ENCODE measurements at regions not wholly inside any gene's neighbourhood (a gene's known extent, or its start where the extent isn't known, plus 50 kb on each side); places are given as distances from the start of the nearest gene placed in this dataset.

DNA sequence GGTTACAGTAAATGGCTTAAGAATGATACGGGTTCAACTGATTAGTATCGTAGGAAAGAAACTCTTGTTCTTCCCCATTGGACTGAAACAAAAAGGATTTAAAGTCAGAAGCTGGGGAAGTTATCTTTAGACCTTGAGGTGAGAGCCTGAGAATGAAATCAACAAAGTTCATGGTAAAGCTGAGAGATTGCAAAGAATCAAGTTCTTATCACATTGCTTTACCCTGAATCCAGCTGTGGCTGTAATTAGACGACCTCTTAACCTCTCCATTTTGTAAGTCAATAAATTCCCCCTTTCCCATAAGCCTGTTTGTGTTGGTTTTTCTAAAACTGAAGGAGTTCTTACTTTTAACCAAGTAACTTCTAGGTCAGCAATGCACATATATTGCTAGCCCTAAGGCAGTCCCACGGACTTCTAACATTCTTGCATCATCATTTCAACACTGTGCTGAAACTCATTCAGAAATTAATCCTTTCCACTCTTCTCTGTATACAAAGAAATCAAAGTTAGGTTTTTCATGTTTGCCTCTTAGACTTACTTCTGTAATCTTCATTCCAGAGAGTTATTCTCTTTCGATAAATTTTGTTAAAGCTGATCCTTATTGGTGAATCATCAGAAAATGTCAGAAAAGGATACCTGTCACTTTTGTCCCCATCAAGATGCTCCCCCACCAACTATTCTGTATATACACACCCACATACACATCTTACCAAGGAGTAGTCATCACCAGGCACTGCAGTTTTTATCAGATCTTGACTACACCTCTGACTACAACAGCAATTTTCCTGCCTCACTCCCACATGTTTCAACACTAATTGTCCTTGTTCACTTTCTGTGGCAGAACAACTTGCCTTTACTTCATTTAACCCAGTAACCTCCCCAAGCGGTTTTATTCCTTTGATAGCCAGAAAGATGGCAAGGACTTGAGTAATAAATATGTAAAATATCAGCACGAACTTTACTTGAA lies 77.9 kb upstream of the STK26 start:
- TF ChIP-seq ZFP3 (CRISPR knock-in tag; IDR thresholded peaks at IDR 0.05) (no peak), TCF4 (CRISPR knock-in tag; IDR thresholded peaks at IDR 0.05; ENCODE audit: borderline replicate concordance) (no peak), ZC3H10 (CRISPR knock-in tag; IDR thresholded peaks at IDR 0.05) (no peak), ISL1 (CRISPR knock-in tag; IDR thresholded peaks at IDR 0.05) (no peak), GLIS3 (CRISPR knock-in tag; IDR thresholded peaks at IDR 0.05) (no peak)
- TF ChIP-seq, protein P1, sequence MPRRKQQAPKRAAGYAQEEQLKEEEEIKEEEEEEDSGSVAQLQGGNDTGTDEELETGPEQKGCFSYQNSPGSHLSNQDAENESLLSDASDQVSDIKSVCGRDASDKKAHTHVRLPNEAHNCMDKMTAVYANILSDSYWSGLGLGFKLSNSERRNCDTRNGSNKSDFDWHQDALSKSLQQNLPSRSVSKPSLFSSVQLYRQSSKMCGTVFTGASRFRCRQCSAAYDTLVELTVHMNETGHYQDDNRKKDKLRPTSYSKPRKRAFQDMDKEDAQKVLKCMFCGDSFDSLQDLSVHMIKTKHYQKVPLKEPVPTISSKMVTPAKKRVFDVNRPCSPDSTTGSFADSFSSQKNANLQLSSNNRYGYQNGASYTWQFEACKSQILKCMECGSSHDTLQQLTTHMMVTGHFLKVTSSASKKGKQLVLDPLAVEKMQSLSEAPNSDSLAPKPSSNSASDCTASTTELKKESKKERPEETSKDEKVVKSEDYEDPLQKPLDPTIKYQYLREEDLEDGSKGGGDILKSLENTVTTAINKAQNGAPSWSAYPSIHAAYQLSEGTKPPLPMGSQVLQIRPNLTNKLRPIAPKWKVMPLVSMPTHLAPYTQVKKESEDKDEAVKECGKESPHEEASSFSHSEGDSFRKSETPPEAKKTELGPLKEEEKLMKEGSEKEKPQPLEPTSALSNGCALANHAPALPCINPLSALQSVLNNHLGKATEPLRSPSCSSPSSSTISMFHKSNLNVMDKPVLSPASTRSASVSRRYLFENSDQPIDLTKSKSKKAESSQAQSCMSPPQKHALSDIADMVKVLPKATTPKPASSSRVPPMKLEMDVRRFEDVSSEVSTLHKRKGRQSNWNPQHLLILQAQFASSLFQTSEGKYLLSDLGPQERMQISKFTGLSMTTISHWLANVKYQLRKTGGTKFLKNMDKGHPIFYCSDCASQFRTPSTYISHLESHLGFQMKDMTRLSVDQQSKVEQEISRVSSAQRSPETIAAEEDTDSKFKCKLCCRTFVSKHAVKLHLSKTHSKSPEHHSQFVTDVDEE (CRISPR knock-in tag; IDR thresholded peaks at IDR 0.05), result no peak
- no peak for ATAC-seq

DNA sequence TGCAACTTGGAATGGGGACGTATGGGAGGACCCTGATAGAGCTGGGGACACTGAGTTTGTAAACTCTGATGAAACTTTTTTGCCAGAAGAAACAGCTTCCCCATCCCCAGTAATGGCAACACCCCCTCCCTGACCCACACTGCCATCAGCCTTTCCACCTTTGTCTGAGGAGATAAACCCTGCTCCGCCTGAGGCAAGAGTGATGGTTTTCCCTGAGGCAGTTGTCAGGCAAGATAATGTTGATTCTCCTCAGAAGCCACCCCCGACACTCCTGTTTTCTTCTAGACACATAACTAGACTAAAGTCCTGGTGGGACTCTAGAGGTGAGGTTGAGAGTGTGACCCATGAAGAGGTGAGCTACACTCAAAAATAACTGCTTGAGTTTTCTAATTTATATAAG lies 71.9 kb upstream of the STK26 start:
- ATAC-seq, result no peak
- TF ChIP-seq, protein P2, sequence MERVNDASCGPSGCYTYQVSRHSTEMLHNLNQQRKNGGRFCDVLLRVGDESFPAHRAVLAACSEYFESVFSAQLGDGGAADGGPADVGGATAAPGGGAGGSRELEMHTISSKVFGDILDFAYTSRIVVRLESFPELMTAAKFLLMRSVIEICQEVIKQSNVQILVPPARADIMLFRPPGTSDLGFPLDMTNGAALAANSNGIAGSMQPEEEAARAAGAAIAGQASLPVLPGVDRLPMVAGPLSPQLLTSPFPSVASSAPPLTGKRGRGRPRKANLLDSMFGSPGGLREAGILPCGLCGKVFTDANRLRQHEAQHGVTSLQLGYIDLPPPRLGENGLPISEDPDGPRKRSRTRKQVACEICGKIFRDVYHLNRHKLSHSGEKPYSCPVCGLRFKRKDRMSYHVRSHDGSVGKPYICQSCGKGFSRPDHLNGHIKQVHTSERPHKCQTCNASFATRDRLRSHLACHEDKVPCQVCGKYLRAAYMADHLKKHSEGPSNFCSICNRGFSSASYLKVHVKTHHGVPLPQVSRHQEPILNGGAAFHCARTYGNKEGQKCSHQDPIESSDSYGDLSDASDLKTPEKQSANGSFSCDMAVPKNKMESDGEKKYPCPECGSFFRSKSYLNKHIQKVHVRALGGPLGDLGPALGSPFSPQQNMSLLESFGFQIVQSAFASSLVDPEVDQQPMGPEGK (CRISPR knock-in tag; IDR thresholded peaks at IDR 0.05; ENCODE audit: borderline replicate concordance), result no peak
- TF ChIP-seq ZNF565 (CRISPR knock-in tag; conservative IDR thresholded peaks at IDR 0.05; ENCODE audit: low read depth) (no peak), TOX (CRISPR knock-in tag; IDR thresholded peaks at IDR 0.05; ENCODE audit: borderline replicate concordance) (no peak), OSR1 (CRISPR knock-in tag; IDR thresholded peaks at IDR 0.05) (no peak), ZNF70 (CRISPR knock-in tag; IDR thresholded peaks at IDR 0.05) (no peak), ARNTL (CRISPR knock-in tag; IDR thresholded peaks at IDR 0.05; ENCODE audit: borderline replicate concordance, low read depth) (no peak), SNAI2 (CRISPR knock-in tag; IDR thresholded peaks at IDR 0.05) (no peak), BACH2 (CRISPR knock-in tag; IDR thresholded peaks at IDR 0.05; ENCODE audit: borderline replicate concordance) (no peak), ESRRG (CRISPR knock-in tag; IDR thresholded peaks at IDR 0.05) (no peak), ISL1 (CRISPR knock-in tag; IDR thresholded peaks at IDR 0.05) (no peak)
- TF ChIP-seq, protein P1 (CRISPR knock-in tag; IDR thresholded peaks at IDR 0.05), result no peak
- TF ChIP-seq, protein P3, sequence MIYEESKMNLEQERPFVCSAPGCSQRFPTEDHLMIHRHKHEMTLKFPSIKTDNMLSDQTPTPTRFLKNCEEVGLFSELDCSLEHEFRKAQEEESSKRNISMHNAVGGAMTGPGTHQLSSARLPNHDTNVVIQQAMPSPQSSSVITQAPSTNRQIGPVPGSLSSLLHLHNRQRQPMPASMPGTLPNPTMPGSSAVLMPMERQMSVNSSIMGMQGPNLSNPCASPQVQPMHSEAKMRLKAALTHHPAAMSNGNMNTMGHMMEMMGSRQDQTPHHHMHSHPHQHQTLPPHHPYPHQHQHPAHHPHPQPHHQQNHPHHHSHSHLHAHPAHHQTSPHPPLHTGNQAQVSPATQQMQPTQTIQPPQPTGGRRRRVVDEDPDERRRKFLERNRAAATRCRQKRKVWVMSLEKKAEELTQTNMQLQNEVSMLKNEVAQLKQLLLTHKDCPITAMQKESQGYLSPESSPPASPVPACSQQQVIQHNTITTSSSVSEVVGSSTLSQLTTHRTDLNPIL (CRISPR knock-in tag; IDR thresholded peaks at IDR 0.05; ENCODE audit: low read depth), result no peak

DNA sequence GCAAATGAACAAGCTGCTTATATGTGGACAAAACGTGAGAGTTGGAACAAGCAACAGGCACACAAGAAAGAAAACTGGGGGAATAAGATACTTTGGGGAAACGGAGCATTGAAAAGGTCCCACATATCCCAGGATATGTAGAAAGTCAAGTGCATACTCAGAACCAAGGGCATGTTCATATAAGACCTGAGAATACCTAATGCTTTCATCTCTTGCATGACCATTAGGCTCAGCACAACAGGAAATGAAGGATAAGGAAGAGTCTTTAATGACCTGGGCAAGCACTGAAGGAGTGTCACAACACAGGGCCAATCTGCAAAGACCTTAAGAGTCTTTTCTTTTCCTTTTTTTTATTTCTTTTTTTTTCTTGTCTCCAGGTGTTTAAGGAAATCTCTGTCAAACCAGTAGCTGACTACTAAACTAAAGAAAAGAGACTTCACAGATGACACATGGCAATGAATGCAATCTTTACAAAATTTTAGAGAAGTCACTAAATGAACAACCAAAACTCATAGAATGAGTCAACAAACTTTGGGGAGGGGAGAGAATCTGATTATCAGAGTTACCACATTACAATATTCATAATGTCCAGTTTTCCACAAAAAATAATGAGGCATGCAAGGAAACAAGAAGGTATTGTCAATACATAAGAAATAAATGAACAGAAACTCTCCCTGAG lies 67.9 kb upstream of the STK26 start:
- no peak for TF ChIP-seq ARNTL (CRISPR knock-in tag; IDR thresholded peaks at IDR 0.05; ENCODE audit: borderline replicate concordance, low read depth)
- no peak for TF ChIP-seq ZNF565 (CRISPR knock-in tag; conservative IDR thresholded peaks at IDR 0.05; ENCODE audit: low read depth)
- no peak for TF ChIP-seq ZFP30 (CRISPR knock-in tag; IDR thresholded peaks at IDR 0.05)
- TF ChIP-seq OSR1 (CRISPR knock-in tag; IDR thresholded peaks at IDR 0.05), result no peak
- no peak for ATAC-seq

Measured in SK-N-SH treated with all-trans-retinoic acid at 6 μM for 48 hours (cell line).